IMR-90 (cell line): ENCODE measurements at regions not wholly inside any gene's neighbourhood (a gene's known extent, or its start where the extent isn't known, plus 50 kb on each side); places are given as distances from the start of the nearest gene placed in this dataset.

Source experiments
- ATAC-seq: fragments of 200-7000 bp; cut with Tn5 transposase; 2 replicates; pipeline ENCODE4 v1.9.1; 2020; ENCODE audit warnings: low read depth, mild to moderate bottlenecking, moderate library complexity
- BruUV-seq: library from RNA; stranded (reverse); fragments of 400-500 nt; replicated peaks from 2 replicates; lab custom pipeline; 2021; lab: Mats Ljungman, UMichigan
- CTCF ChIA-PET: fragments of 300-600 bp; formaldehyde crosslinking; extraction: SDS; loops from one replicate; lab custom pipeline; 2021; ENCODE audit warnings: antibody characterized with exemption; lab: Yijun Ruan, JAX
- POLR2A ChIA-PET: fragments of 300-600 bp; sonication (Branson Sonifier 250); formaldehyde crosslinking; loops from one replicate; lab custom pipeline; 2022; ENCODE audit warnings: antibody characterized with exemption; ENCODE audit not compliant: unreplicated experiment; lab: Charles Lee
- DNase-seq: peaks from one replicate; pipeline ENCODE4 v3.0.0; 2013
- H2AFZ ChIP-seq: replicated peaks from 2 replicates; pipeline ENCODE3; 2013; ENCODE audit warnings: low read length, mild to moderate bottlenecking; ENCODE audit not compliant: poor library complexity
- H2AK5ac ChIP-seq: 2 replicates; pipeline ENCODE4 v1.6.1; 2013; ENCODE audit warnings: low read depth, low read length, inconsistent platforms
- H2AK9ac ChIP-seq: replicated peaks from 2 replicates; pipeline ENCODE3; 2013; ENCODE audit warnings: mild to moderate bottlenecking, low read depth, low read length, moderate library complexity; ENCODE audit not compliant: poor library complexity
- H2BK120ac ChIP-seq: 2 replicates; pipeline ENCODE4 v1.6.1; 2013; ENCODE audit warnings: low read depth, low read length, inconsistent platforms
- H2BK15ac ChIP-seq: 3 replicates; pipeline ENCODE4 v1.6.1; 2013; ENCODE audit warnings: low read depth, low read length, inconsistent platforms
- H2BK20ac ChIP-seq: 2 replicates; pipeline ENCODE4 v1.6.1; 2013; ENCODE audit warnings: low read depth, mild to moderate bottlenecking, inconsistent platforms, low read length, moderate library complexity
- H2BK5ac ChIP-seq: 2 replicates; pipeline ENCODE4 v1.6.1; 2013; ENCODE audit warnings: mild to moderate bottlenecking, low read depth, low read length, inconsistent platforms; ENCODE audit not compliant: poor library complexity, severe bottlenecking
- H3K14ac ChIP-seq: replicated peaks from 2 replicates; pipeline ENCODE4 v1.6.1; 2013; ENCODE audit warnings: low read depth, low read length, inconsistent platforms
- H3K18ac ChIP-seq: 2 replicates; pipeline ENCODE4 v1.6.1; 2013; ENCODE audit warnings: low read depth, low read length, control low read depth
- H3K23ac ChIP-seq: 2 replicates; pipeline ENCODE4 v1.6.1; 2013; ENCODE audit warnings: low read depth, low read length, inconsistent platforms
- H3K27ac ChIP-seq: 2 replicates; pipeline ENCODE4 v1.5.1; 2013; ENCODE audit warnings: mild to moderate bottlenecking, control low read depth, low read length; ENCODE audit not compliant: insufficient read depth
- H3K27me3 ChIP-seq: 2 replicates; pipeline ENCODE4 v1.6.1; 2013; ENCODE audit warnings: low read length; ENCODE audit not compliant: control insufficient read depth, insufficient read depth
- H3K36me3 ChIP-seq: 2 replicates; pipeline ENCODE4 v1.6.1; 2013; ENCODE audit warnings: low read length, mixed read lengths; ENCODE audit not compliant: control insufficient read depth, insufficient read depth
- H3K4ac ChIP-seq: 2 replicates; pipeline ENCODE4 v1.6.1; 2013; ENCODE audit warnings: low read depth, low read length, inconsistent platforms
- H3K4me1 ChIP-seq: 2 replicates; pipeline ENCODE4 v1.6.1; 2013; ENCODE audit warnings: low read length, mixed read lengths; ENCODE audit not compliant: control insufficient read depth, insufficient read depth
- H3K4me2 ChIP-seq: 2 replicates; pipeline ENCODE4 v1.6.1; 2013; ENCODE audit warnings: low read depth, mild to moderate bottlenecking, control low read depth, low read length, moderate library complexity
- H3K4me3 ChIP-seq: 2 replicates; pipeline ENCODE4 v1.5.1; 2013; ENCODE audit warnings: low read depth, mild to moderate bottlenecking, control low read depth, low read length, moderate library complexity; ENCODE audit not compliant: insufficient read depth
- H3K56ac ChIP-seq: 2 replicates; pipeline ENCODE4 v1.6.1; 2013; ENCODE audit warnings: low read length, inconsistent platforms; ENCODE audit not compliant: insufficient read depth; ENCODE audit errors: extremely low read depth
- H3K79me1 ChIP-seq, 2 experiments: 2 replicates each; pipeline ENCODE4 v1.6.1; 2013; ENCODE audit warnings: low read length in 2 of 2, inconsistent platforms in 1 of 2, low read depth in 1 of 2
- H3K9ac ChIP-seq: 2 replicates; pipeline ENCODE4 v1.6.1; 2013; ENCODE audit warnings: low read depth, low read length, control low read depth
- H3K9me1 ChIP-seq: 2 replicates; pipeline ENCODE4 v1.6.1; 2013; ENCODE audit warnings: low read length, inconsistent platforms; ENCODE audit not compliant: insufficient read depth
- H3K9me3 ChIP-seq: 2 replicates; pipeline ENCODE4 v1.6.1; 2013; ENCODE audit warnings: low read length; ENCODE audit not compliant: control insufficient read depth, insufficient read depth
- H4K20me1 ChIP-seq: 2 replicates; pipeline ENCODE4 v1.6.1; 2013; ENCODE audit warnings: low read length, inconsistent platforms; ENCODE audit not compliant: insufficient read depth
- H4K5ac ChIP-seq: 2 replicates; pipeline ENCODE4 v1.6.1; 2013; ENCODE audit warnings: mild to moderate bottlenecking, low read depth, low read length, control low read depth
- H4K8ac ChIP-seq, 2 experiments: 2 replicates each; pipeline ENCODE4 v1.6.1; 2013; ENCODE audit warnings: low read depth in 2 of 2, low read length in 2 of 2, control low read depth in 1 of 2, inconsistent platforms in 1 of 2
- H4K91ac ChIP-seq: 2 replicates; pipeline ENCODE4 v1.6.1; 2013; ENCODE audit warnings: low read depth, low read length, inconsistent platforms; ENCODE audit not compliant: insufficient read depth
- BHLHE40 ChIP-seq: fragments of 150-350 bp; IDR thresholded peaks from 2 replicates; pipeline ENCODE4 v1.6.1; 2016; ENCODE audit warnings: mild to moderate bottlenecking, low read depth, low read length
- CHD1 ChIP-seq: IDR thresholded peaks from 2 replicates; pipeline ENCODE4 v1.6.1; 2012; ENCODE audit warnings: low read depth, low read length, improper control_type of control experiment
- FOS ChIP-seq: fragments of 150-350 bp; IDR thresholded peaks from 2 replicates; pipeline ENCODE4 v1.6.1; 2016; ENCODE audit warnings: low read depth, low read length
- MAZ ChIP-seq: IDR thresholded peaks from 2 replicates; pipeline ENCODE4 v1.6.1; 2012; ENCODE audit warnings: low read depth, mild to moderate bottlenecking, low read length, improper control_type of control experiment, moderate library complexity, borderline replicate concordance
- POLR2A ChIP-seq: IDR thresholded peaks from 2 replicates; pipeline ENCODE4 v1.6.1; 2012; ENCODE audit warnings: mild to moderate bottlenecking, low read depth, low read length
- RCOR1 ChIP-seq: IDR thresholded peaks from 2 replicates; pipeline ENCODE4 v1.6.1; 2012; ENCODE audit warnings: mild to moderate bottlenecking, low read length, improper control_type of control experiment; ENCODE audit not compliant: insufficient replicate concordance
- RFX5 ChIP-seq: IDR thresholded peaks from 2 replicates; pipeline ENCODE4 v1.8.0; 2012; ENCODE audit warnings: low read depth, mild to moderate bottlenecking, low read length, moderate library complexity
- SMC3 ChIP-seq: fragments of 150-350 bp; IDR thresholded peaks from 2 replicates; pipeline ENCODE4 v1.6.1; 2016; ENCODE audit warnings: low read depth, mild to moderate bottlenecking, antibody characterized with exemption, low read length, moderate library complexity
- WGBS, 2 experiments: methylation state at CpG; one replicate each; pipeline versions ENCODE4 v1.1.5 to v1.1.7; 2013; ENCODE audit warnings: missing lambda C conversion rate in 2 of 2; ENCODE audit not compliant: insufficient read length in 1 of 2; ENCODE audit errors: extremely low coverage in 2 of 2; 5-methylcytosine and 5-hydroxymethylcytosine counted together
- dilution Hi-C: fragments of 300-500 bp; cut with HindIII; formaldehyde crosslinking; loops from one replicate; pipeline ENCODE4 v1.14.3; 2018; ENCODE audit warnings: low sequenced_read_pairs; ENCODE audit not compliant: unreplicated experiment
- in situ Hi-C: fragments of 300-500 bp; cut with MboI; formaldehyde crosslinking; loops from 3 replicates; pipeline ENCODE4 v1.14.3; 2019; ENCODE audit warnings: low sequenced_read_pairs, inconsistent platforms, mixed read lengths
- intact Hi-C: fragments of 100-400 bp; cut with micrococcal nuclease; formaldehyde crosslinking; loops from 2 replicates; pipeline ENCODE4 v1.10.0; 2022
- TF ChIP-seq, protein P1 (sequence below): fragments of 150-350 bp; IDR thresholded peaks from 2 replicates; pipeline ENCODE4 v1.6.1; 2016; ENCODE audit warnings: low read depth, mild to moderate bottlenecking, low read length, moderate library complexity, borderline replicate concordance
- TF ChIP-seq, protein P2 (sequence below): conservative IDR thresholded peaks from 2 replicates; pipeline ENCODE4 v1.5.1; 2012; ENCODE audit warnings: mild to moderate bottlenecking, low read depth, low read length, improper control_type of control experiment

DNA sequence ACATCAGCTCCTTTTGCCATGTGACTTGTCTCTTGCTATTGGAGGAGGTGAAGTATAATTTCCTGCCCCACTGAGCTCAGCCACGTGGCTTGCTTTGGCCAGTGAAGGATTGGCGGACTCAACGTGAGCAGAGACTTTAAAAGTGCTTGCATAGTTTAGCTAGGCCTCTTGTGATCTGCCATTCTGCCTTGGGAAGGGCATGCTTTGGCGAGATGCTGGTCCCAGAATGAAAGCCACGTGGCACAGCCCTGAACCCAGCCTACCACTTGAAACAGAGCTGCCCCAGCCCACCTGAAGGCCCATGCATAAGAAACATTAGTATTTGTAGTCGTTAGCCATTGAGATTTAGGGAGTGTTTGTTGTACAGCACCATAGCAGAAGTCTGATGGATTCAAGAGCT is 148.2 kb downstream of the TMEM132E start:
- in situ Hi-C loops (no loop called here), dilution Hi-C loops (no loop called here), intact Hi-C loops (no loop called here)
- Histone ChIP-seq H3K9ac (no peak overlapping the region), H3K9me3 (no peaks in the 10 kb centered on the region), H4K8ac (no peak overlapping the region), H2AFZ (no peak overlapping the region), H3K9me1 (no peaks in the 10 kb centered on the region), H2BK120ac (no peak overlapping the region), H2AK9ac (no peak overlapping the region), H2AK5ac (no peak overlapping the region), H4K5ac (no peak overlapping the region), H3K4me1 (no peaks in the 10 kb centered on the region), H3K27me3 (no peaks in the 10 kb centered on the region), H3K27ac (no peak overlapping the region), H3K14ac (no peak overlapping the region), H3K36me3 (no peaks in the 10 kb centered on the region), H3K4ac (no peak overlapping the region), H4K20me1 (no peaks in the 10 kb centered on the region), H3K79me1 (no peaks in the 10 kb centered on the region), H4K91ac (no peak overlapping the region), H3K4me3 (no peak overlapping the region), H2BK20ac (no peak overlapping the region), H3K18ac (no peak overlapping the region), H2BK15ac (no peak overlapping the region), H3K23ac (no peak overlapping the region), H3K56ac (no peak overlapping the region), H3K4me2 (no peak overlapping the region), H2BK5ac (no peak overlapping the region)
- BruUV-seq = no TSS peak
- ATAC-seq (no peak), DNase-seq (no peak)
- CTCF ChIA-PET = no interaction called here
- TF ChIP-seq FOS (no peak), MAZ (no peak), BHLHE40 (no peak), RCOR1 (no peak), CHD1 (no peak), SMC3 (no peak), POLR2A (no peak), RFX5 (no peak)
- TF ChIP-seq, protein P1, sequence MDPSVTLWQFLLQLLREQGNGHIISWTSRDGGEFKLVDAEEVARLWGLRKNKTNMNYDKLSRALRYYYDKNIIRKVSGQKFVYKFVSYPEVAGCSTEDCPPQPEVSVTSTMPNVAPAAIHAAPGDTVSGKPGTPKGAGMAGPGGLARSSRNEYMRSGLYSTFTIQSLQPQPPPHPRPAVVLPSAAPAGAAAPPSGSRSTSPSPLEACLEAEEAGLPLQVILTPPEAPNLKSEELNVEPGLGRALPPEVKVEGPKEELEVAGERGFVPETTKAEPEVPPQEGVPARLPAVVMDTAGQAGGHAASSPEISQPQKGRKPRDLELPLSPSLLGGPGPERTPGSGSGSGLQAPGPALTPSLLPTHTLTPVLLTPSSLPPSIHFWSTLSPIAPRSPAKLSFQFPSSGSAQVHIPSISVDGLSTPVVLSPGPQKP = no peak
- TF ChIP-seq, protein P2, sequence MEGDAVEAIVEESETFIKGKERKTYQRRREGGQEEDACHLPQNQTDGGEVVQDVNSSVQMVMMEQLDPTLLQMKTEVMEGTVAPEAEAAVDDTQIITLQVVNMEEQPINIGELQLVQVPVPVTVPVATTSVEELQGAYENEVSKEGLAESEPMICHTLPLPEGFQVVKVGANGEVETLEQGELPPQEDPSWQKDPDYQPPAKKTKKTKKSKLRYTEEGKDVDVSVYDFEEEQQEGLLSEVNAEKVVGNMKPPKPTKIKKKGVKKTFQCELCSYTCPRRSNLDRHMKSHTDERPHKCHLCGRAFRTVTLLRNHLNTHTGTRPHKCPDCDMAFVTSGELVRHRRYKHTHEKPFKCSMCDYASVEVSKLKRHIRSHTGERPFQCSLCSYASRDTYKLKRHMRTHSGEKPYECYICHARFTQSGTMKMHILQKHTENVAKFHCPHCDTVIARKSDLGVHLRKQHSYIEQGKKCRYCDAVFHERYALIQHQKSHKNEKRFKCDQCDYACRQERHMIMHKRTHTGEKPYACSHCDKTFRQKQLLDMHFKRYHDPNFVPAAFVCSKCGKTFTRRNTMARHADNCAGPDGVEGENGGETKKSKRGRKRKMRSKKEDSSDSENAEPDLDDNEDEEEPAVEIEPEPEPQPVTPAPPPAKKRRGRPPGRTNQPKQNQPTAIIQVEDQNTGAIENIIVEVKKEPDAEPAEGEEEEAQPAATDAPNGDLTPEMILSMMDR = no peak
- POLR2A ChIA-PET = no interaction called here
- WGBS, 2 experiments = no CpG with 5 or more reads among the region's 6 CpGs
